Esophagus muscularis mucosa (tissue), 3 donors: ENCODE measurements at regions not wholly inside any gene's neighbourhood (a gene's known extent, or its start where the extent isn't known, plus 50 kb on each side); places are given as distances from the start of the nearest gene placed in this dataset.

Source experiments
- POLR2A ChIP-seq: fragments of 450-650 bp; IDR thresholded peaks from one replicate; pipeline ENCODE4 v1.6.1; 2017; ENCODE audit warnings: antibody characterized with exemption, moderate library complexity, mild to moderate bottlenecking, low read depth
- POLR2AphosphoS5 ChIP-seq, 2 donors: sonication (generic); formaldehyde crosslinking; IDR thresholded peaks; one replicate each; pipeline ENCODE4 v1.6.1; 2017; ENCODE audit warnings: antibody characterized with exemption in 2 of 2
- TF ChIP-seq, protein P1 (sequence below), 3 experiments: fragments of 200-600 bp in 2 of 3; fragments of 450-650 bp in 1 of 3; sonication (generic) in 2 of 3; IDR thresholded peaks; one replicate each; pipeline ENCODE4 v1.5.1; 2017 to 2019; ENCODE audit warnings: antibody characterized with exemption in 3 of 3, mild to moderate bottlenecking in 2 of 3, moderate library complexity in 1 of 3

DNA sequence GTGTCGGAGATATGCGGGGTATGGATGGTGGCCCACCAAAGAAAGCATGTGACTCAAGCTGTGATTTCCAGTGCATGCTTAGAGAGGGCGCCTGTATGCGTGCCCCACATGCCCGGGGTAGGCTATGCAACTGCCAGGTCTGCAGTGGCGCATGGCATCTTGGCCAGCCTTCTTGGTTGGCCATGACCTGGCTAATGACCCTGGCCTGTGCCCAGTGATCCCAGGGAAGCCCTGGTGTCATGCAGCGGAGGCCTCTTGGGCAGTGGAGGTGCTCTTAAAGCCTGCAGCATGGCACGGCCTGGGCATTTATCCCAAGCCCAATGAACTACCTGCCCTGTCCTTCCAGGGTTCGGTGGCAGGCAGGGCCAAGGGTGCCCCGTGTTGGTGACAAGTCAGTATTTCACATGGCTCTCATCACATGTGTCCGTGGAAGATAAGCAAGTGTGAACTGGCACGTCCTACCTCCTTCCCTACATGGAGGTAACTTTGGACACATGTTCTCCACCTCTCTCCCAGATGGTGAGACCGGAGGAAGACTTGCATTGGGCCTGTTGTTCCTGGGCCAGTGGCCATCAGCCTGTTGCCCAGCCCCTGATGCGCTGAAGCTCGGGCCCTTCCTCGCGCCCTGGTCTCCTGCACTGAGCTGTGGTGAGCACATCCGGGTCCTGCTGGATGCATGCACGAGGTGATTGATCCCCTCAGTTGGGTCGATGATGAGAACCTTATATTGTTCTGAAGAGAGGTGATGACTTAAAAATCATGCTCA is 192.0 kb downstream of the UBE3A start:
- TF ChIP-seq, protein P1, sequence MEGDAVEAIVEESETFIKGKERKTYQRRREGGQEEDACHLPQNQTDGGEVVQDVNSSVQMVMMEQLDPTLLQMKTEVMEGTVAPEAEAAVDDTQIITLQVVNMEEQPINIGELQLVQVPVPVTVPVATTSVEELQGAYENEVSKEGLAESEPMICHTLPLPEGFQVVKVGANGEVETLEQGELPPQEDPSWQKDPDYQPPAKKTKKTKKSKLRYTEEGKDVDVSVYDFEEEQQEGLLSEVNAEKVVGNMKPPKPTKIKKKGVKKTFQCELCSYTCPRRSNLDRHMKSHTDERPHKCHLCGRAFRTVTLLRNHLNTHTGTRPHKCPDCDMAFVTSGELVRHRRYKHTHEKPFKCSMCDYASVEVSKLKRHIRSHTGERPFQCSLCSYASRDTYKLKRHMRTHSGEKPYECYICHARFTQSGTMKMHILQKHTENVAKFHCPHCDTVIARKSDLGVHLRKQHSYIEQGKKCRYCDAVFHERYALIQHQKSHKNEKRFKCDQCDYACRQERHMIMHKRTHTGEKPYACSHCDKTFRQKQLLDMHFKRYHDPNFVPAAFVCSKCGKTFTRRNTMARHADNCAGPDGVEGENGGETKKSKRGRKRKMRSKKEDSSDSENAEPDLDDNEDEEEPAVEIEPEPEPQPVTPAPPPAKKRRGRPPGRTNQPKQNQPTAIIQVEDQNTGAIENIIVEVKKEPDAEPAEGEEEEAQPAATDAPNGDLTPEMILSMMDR (IDR thresholded peaks at IDR 0.05) = no peak
- TF ChIP-seq POLR2A = no peak
- TF ChIP-seq POLR2AphosphoS5 (IDR thresholded peaks at IDR 0.05) = no peak
